ENCODE measurements at regions not wholly inside any gene's neighbourhood (a gene's known extent, or its start where the extent isn't known, plus 50 kb on each side); places are given as distances from the start of the nearest gene placed in this dataset.

DNA sequence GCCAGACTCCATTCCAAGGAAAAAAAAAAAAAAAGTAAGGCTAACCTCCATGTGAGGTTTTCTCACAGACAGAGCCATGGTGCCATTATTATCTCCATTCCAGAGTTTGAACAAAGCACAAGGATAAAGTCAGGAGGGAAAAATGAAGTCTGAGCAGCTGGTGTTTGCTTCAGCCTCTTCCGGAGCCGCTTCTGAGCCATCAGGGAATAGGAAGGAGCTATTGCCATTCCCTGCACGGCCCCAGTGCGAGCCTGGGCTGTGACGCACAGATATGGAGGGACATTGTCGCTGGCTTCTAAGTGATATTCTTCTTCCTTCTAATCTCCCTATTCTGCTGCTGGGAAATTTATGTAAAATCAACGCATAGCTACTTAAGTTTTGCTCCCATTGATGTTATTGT is 69.5 kb upstream of the PIRT start:
- TF ChIP-seq CTCF (IDR thresholded peaks at IDR 0.05) (no peak), POLR2A (IDR thresholded peaks at IDR 0.05) (no peak)

All from right lobe of liver (tissue), 4 donors.